HepG2 (cell line): ENCODE measurements at regions not wholly inside any gene's neighbourhood (a gene's known extent, or its start where the extent isn't known, plus 50 kb on each side); places are given as distances from the start of the nearest gene placed in this dataset.
A peak's percentile ranks its signal among the peaks of the same experiment; 100 is the strongest.

Source experiments
- GTF3A ChIP-seq: sonication (generic); formaldehyde crosslinking; conservative IDR thresholded peaks from 2 replicates; pipeline ENCODE4 v1.4.0; 2020; ENCODE audit warnings: mild to moderate bottlenecking, missing genetic modification reagents
- JUNB ChIP-seq: sonication (generic); formaldehyde crosslinking; IDR thresholded peaks from 2 replicates; pipeline ENCODE4 v1.8.0; 2022; ENCODE audit warnings: missing genetic modification reagents, mild to moderate bottlenecking, borderline replicate concordance
- MTF1 ChIP-seq: sonication (generic); formaldehyde crosslinking; IDR thresholded peaks from 2 replicates; pipeline ENCODE4 v1.5.0; 2020; ENCODE audit warnings: missing genetic modification reagents
- MXD4 ChIP-seq: IDR thresholded peaks from 2 replicates; pipeline ENCODE4 v1.6.1; 2016; ENCODE audit warnings: mild to moderate bottlenecking, missing biosample characterization, missing genetic modification reagents
- ZFP36L2 ChIP-seq: sonication (generic); formaldehyde crosslinking; IDR thresholded peaks from 2 replicates; pipeline ENCODE4 v1.4.0; 2020; ENCODE audit warnings: missing genetic modification reagents
- ZKSCAN8 ChIP-seq: IDR thresholded peaks from 2 replicates; pipeline ENCODE4 v1.6.1; 2016; ENCODE audit warnings: borderline replicate concordance, missing genetic modification reagents, missing compliant biosample characterization
- ZNF547 ChIP-seq: sonication (generic); formaldehyde crosslinking; IDR thresholded peaks from 2 replicates; pipeline ENCODE4 v1.5.1; 2020; ENCODE audit warnings: mild to moderate bottlenecking, missing genetic modification reagents
- ZNF549 ChIP-seq: sonication (generic); formaldehyde crosslinking; IDR thresholded peaks from 2 replicates; pipeline ENCODE4 v1.5.0; 2020; ENCODE audit warnings: missing genetic modification reagents
- ZNF563 ChIP-seq: sonication (generic); formaldehyde crosslinking; IDR thresholded peaks from 2 replicates; pipeline ENCODE4 v1.8.0; 2022; ENCODE audit warnings: mild to moderate bottlenecking, moderate library complexity, missing genetic modification reagents
- ZNF614 ChIP-seq: IDR thresholded peaks from 2 replicates; pipeline ENCODE4 v1.6.1; 2018; ENCODE audit warnings: missing biosample characterization, missing genetic modification reagents, inconsistent platforms, borderline replicate concordance
- ZNF629 ChIP-seq: sonication (generic); formaldehyde crosslinking; conservative IDR thresholded peaks from 2 replicates; pipeline ENCODE4 v1.5.0; 2020; ENCODE audit warnings: missing genetic modification reagents
- ZNF879 ChIP-seq: sonication (generic); formaldehyde crosslinking; IDR thresholded peaks from 2 replicates; pipeline ENCODE4 v1.8.1; 2023; ENCODE audit warnings: missing genetic modification reagents
- ZSCAN25 ChIP-seq: sonication (generic); formaldehyde crosslinking; IDR thresholded peaks from 2 replicates; pipeline ENCODE4 v1.8.0; 2022; ENCODE audit warnings: mild to moderate bottlenecking, missing genetic modification reagents
- TF ChIP-seq, protein P1 (sequence below), 2 experiments: sonication (generic) in 1 of 2; formaldehyde crosslinking in 1 of 2; IDR thresholded peaks; 2 replicates each; pipeline versions ENCODE4 v1.5.1 to v1.6.1; 2011 to 2020; ENCODE audit warnings: borderline replicate concordance in 1 of 2, low read depth in 1 of 2, low read length in 1 of 2, mild to moderate bottlenecking in 1 of 2, missing genetic modification reagents in 1 of 2, moderate library complexity in 1 of 2
- TF ChIP-seq, protein P2 (sequence below): sonication (generic); formaldehyde crosslinking; IDR thresholded peaks from 2 replicates; pipeline ENCODE4 v1.5.0; 2020; ENCODE audit warnings: mild to moderate bottlenecking, missing genetic modification reagents
- TF ChIP-seq, protein P3 (sequence below): IDR thresholded peaks from 2 replicates; pipeline ENCODE4 v1.6.1; 2012; ENCODE audit warnings: low read length, improper control_type of control experiment
- TF ChIP-seq, protein P4 (sequence below): IDR thresholded peaks from 2 replicates; pipeline ENCODE4 v1.6.1; 2012; ENCODE audit warnings: low read depth, low read length, improper control_type of control experiment
- TF ChIP-seq, protein P5 (sequence below): IDR thresholded peaks from 2 replicates; pipeline ENCODE4 v1.6.1; 2016; ENCODE audit warnings: control low read depth

DNA sequence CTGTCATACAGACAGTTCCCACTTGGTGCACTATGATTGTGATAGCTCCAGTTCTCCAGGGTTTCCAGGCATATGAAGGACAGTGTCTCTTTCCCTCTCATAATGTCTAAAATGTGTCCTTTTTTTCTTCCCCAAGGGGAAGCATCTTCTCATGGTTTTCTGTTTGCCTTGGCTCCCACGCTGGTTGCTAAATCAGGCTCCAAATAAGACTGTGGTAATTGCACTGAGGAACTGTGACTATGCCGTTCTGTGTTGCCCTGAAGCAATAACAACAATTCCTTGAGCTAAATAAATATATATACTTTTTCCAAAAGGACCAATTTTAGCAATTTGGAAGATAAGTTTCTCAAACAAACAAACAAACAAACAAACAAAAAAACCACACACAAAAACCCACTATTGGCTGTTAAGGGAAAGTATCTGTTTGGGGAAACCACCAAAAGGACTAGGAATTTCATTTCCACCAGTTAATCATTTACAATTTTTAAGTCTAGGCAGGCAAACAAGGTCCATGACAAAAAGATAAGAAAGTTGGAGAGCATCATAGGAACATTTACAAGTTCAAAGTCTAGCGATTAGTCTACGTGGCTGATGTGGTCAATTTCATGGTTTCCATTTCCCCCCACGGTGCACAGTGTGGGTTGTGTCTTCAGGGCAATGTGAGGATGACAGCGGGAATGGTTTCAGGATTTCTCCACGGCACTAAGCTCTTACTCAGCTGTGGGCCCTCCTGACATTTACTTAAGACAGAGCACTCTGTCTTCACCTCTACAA is 62.4 kb downstream of the THNSL1 start (continued):
- TF ChIP-seq, protein P1, sequence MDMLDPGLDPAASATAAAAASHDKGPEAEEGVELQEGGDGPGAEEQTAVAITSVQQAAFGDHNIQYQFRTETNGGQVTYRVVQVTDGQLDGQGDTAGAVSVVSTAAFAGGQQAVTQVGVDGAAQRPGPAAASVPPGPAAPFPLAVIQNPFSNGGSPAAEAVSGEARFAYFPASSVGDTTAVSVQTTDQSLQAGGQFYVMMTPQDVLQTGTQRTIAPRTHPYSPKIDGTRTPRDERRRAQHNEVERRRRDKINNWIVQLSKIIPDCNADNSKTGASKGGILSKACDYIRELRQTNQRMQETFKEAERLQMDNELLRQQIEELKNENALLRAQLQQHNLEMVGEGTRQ (IDR thresholded peaks at IDR 0.05; ENCODE audit: low read depth, low read length) = no peak
- TF ChIP-seq, protein P1 (CRISPR knock-in tag; IDR thresholded peaks at IDR 0.05; ENCODE audit: borderline replicate concordance) = no peak
- no peak for TF ChIP-seq GTF3A (CRISPR knock-in tag)
- TF ChIP-seq MTF1 (CRISPR knock-in tag) = no peak
- TF ChIP-seq, protein P2, sequence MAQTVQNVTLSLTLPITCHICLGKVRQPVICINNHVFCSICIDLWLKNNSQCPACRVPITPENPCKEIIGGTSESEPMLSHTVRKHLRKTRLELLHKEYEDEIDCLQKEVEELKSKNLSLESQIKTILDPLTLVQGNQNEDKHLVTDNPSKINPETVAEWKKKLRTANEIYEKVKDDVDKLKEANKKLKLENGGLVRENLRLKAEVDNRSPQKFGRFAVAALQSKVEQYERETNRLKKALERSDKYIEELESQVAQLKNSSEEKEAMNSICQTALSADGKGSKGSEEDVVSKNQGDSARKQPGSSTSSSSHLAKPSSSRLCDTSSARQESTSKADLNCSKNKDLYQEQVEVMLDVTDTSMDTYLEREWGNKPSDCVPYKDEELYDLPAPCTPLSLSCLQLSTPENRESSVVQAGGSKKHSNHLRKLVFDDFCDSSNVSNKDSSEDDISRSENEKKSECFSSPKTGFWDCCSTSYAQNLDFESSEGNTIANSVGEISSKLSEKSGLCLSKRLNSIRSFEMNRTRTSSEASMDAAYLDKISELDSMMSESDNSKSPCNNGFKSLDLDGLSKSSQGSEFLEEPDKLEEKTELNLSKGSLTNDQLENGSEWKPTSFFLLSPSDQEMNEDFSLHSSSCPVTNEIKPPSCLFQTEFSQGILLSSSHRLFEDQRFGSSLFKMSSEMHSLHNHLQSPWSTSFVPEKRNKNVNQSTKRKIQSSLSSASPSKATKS (CRISPR knock-in tag) = no peak
- TF ChIP-seq, protein P3, sequence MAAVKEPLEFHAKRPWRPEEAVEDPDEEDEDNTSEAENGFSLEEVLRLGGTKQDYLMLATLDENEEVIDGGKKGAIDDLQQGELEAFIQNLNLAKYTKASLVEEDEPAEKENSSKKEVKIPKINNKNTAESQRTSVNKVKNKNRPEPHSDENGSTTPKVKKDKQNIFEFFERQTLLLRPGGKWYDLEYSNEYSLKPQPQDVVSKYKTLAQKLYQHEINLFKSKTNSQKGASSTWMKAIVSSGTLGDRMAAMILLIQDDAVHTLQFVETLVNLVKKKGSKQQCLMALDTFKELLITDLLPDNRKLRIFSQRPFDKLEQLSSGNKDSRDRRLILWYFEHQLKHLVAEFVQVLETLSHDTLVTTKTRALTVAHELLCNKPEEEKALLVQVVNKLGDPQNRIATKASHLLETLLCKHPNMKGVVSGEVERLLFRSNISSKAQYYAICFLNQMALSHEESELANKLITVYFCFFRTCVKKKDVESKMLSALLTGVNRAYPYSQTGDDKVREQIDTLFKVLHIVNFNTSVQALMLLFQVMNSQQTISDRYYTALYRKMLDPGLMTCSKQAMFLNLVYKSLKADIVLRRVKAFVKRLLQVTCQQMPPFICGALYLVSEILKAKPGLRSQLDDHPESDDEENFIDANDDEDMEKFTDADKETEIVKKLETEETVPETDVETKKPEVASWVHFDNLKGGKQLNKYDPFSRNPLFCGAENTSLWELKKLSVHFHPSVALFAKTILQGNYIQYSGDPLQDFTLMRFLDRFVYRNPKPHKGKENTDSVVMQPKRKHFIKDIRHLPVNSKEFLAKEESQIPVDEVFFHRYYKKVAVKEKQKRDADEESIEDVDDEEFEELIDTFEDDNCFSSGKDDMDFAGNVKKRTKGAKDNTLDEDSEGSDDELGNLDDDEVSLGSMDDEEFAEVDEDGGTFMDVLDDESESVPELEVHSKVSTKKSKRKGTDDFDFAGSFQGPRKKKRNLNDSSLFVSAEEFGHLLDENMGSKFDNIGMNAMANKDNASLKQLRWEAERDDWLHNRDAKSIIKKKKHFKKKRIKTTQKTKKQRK = no peak
- TF ChIP-seq MXD4 (CRISPR knock-in tag) = no peak
- TF ChIP-seq ZNF879 (CRISPR knock-in tag) = no peak
- no peak for TF ChIP-seq ZFP36L2 (CRISPR knock-in tag)
- no peak for TF ChIP-seq JUNB (CRISPR knock-in tag)
- TF ChIP-seq, protein P4, sequence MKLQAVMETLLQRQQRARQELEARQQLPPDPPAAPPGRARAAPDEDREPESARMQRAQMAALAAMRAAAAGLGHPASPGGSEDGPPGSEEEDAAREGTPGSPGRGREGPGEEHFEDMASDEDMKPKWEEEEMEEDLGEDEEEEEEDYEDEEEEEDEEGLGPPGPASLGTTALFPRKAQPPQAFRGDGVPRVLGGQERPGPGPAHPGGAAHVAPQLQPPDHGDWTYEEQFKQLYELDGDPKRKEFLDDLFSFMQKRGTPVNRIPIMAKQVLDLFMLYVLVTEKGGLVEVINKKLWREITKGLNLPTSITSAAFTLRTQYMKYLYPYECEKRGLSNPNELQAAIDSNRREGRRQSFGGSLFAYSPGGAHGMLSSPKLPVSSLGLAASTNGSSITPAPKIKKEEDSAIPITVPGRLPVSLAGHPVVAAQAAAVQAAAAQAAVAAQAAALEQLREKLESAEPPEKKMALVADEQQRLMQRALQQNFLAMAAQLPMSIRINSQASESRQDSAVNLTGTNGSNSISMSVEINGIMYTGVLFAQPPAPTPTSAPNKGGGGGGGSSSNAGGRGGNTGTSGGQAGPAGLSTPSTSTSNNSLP = peak; percentile 51; the same call in 1 of the 2 replicates
- TF ChIP-seq ZSCAN25 (CRISPR knock-in tag) = no peak
- TF ChIP-seq, protein P5, sequence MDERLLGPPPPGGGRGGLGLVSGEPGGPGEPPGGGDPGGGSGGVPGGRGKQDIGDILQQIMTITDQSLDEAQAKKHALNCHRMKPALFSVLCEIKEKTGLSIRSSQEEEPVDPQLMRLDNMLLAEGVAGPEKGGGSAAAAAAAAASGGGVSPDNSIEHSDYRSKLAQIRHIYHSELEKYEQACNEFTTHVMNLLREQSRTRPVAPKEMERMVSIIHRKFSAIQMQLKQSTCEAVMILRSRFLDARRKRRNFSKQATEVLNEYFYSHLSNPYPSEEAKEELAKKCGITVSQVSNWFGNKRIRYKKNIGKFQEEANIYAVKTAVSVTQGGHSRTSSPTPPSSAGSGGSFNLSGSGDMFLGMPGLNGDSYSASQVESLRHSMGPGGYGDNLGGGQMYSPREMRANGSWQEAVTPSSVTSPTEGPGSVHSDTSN (CRISPR knock-in tag) = no peak
- TF ChIP-seq ZKSCAN8 (CRISPR knock-in tag) = peak; percentile 64; the same call in 1 of the 2 replicates
- no peak for TF ChIP-seq ZNF547 (CRISPR knock-in tag)
- TF ChIP-seq ZNF549 (CRISPR knock-in tag) = no peak
- TF ChIP-seq ZNF614 (CRISPR knock-in tag) = peak; percentile 17; the same call in 1 of the 2 replicates
- 0 out of 2 replicates have a peak, but pooled peaks have one; percentile 19 for TF ChIP-seq ZNF629 (CRISPR knock-in tag)
- TF ChIP-seq ZNF563 (CRISPR knock-in tag) = no peak
